ENCODE measurements at regions not wholly inside any gene's neighbourhood (a gene's known extent, or its start where the extent isn't known, plus 50 kb on each side); places are given as distances from the start of the nearest gene placed in this dataset.

- TF ChIP-seq, protein P1, sequence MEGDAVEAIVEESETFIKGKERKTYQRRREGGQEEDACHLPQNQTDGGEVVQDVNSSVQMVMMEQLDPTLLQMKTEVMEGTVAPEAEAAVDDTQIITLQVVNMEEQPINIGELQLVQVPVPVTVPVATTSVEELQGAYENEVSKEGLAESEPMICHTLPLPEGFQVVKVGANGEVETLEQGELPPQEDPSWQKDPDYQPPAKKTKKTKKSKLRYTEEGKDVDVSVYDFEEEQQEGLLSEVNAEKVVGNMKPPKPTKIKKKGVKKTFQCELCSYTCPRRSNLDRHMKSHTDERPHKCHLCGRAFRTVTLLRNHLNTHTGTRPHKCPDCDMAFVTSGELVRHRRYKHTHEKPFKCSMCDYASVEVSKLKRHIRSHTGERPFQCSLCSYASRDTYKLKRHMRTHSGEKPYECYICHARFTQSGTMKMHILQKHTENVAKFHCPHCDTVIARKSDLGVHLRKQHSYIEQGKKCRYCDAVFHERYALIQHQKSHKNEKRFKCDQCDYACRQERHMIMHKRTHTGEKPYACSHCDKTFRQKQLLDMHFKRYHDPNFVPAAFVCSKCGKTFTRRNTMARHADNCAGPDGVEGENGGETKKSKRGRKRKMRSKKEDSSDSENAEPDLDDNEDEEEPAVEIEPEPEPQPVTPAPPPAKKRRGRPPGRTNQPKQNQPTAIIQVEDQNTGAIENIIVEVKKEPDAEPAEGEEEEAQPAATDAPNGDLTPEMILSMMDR (IDR thresholded peaks at IDR 0.05), result no peak
- no peak for TF ChIP-seq POLR2A (IDR thresholded peaks at IDR 0.05)
Observed at GRCh38 chr11:28621753-28622152, 513.6 kb downstream of the METTL15 start.

Data from thyroid gland (tissue), 4 donors.